ENCODE measurements at regions not wholly inside any gene's neighbourhood (a gene's known extent, or its start where the extent isn't known, plus 50 kb on each side); places are given as distances from the start of the nearest gene placed in this dataset.

- WGBS, 2 donors, result 51 to 66% methylated on average over 2 of the region's 2 CpGs
- Histone ChIP-seq H3K4me3 (replicated peaks in 1 of 3) (no peak overlapping the region), H3K9me3 (no peaks in the 10 kb centered on the region), H3K36me3 (no peaks in the 10 kb centered on the region), H3K27me3 (no peaks in the 10 kb centered on the region), H3K27ac (no peak overlapping the region), H3K4me1 (peaks cover 5 to 31% of the 10 kb centered on the region in 2 donors)
- DNase-seq, result no peak
- TF ChIP-seq POLR2A (IDR thresholded peaks at IDR 0.05), result no peak
- TF ChIP-seq, protein P1, sequence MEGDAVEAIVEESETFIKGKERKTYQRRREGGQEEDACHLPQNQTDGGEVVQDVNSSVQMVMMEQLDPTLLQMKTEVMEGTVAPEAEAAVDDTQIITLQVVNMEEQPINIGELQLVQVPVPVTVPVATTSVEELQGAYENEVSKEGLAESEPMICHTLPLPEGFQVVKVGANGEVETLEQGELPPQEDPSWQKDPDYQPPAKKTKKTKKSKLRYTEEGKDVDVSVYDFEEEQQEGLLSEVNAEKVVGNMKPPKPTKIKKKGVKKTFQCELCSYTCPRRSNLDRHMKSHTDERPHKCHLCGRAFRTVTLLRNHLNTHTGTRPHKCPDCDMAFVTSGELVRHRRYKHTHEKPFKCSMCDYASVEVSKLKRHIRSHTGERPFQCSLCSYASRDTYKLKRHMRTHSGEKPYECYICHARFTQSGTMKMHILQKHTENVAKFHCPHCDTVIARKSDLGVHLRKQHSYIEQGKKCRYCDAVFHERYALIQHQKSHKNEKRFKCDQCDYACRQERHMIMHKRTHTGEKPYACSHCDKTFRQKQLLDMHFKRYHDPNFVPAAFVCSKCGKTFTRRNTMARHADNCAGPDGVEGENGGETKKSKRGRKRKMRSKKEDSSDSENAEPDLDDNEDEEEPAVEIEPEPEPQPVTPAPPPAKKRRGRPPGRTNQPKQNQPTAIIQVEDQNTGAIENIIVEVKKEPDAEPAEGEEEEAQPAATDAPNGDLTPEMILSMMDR (IDR thresholded peaks at IDR 0.05), result no peak
- intact Hi-C loops (cut with DNase I), result no loop called here
Measured at GRCh38 chr15:85324202-85324601, 56.2 kb upstream of the AKAP13 start.

- no peaks in the 10 kb centered on the region for H3K36me3 ChIP-seq
- no peaks in the 10 kb centered on the region for H3K9me3 ChIP-seq
- H3K4me3 ChIP-seq (replicated peaks in 1 of 3), result no peak overlapping the region
- peaks cover 15 to 45% of the 10 kb centered on the region in 2 donors for H3K4me1 ChIP-seq
- no peak for TF ChIP-seq POLR2A (IDR thresholded peaks at IDR 0.05)
- TF ChIP-seq, protein P1 (IDR thresholded peaks at IDR 0.05), result no peak
- 88 to 91% methylated on average over 2 of the region's 2 CpGs for WGBS, 2 donors
- no peaks in the 10 kb centered on the region for H3K27me3 ChIP-seq
- no peak for DNase-seq
- intact Hi-C loops (cut with DNase I), result no loop called here
- peak overlapping the region in 1 of 3 donors; percentile 98 for H3K27ac ChIP-seq
Measured at GRCh38 chr15:85325834-85326233, 54.6 kb upstream of the AKAP13 start.

GRCh38 chr15:85326291-85326690, 54.1 kb upstream of the AKAP13 start:
- Histone ChIP-seq H3K9me3 (no peaks in the 10 kb centered on the region), H3K4me1 (peaks cover 17 to 48% of the 10 kb centered on the region in 2 donors), H3K27ac (peak overlapping the region in 2 of 3 donors; percentile 20 to 98), H3K4me3 (replicated peaks in 1 of 3) (no peak overlapping the region), H3K36me3 (no peaks in the 10 kb centered on the region), H3K27me3 (no peaks in the 10 kb centered on the region)
- no peak for DNase-seq
- TF ChIP-seq, protein P1 (IDR thresholded peaks at IDR 0.05), result no peak
- TF ChIP-seq POLR2A (IDR thresholded peaks at IDR 0.05), result no peak
- intact Hi-C loops (cut with DNase I), result no loop called here

GRCh38 chr15:85327820-85328219, 52.6 kb upstream of the AKAP13 start:
- no peak for DNase-seq
- Histone ChIP-seq H3K27ac (peak overlapping the region; percentile 87 to 98 (median 96)), H3K27me3 (no peaks in the 10 kb centered on the region), H3K4me3 (replicated peaks in 1 of 3) (no peak overlapping the region), H3K9me3 (no peaks in the 10 kb centered on the region), H3K4me1 (peaks cover 27 to 59% of the 10 kb centered on the region in 2 donors), H3K36me3 (no peaks in the 10 kb centered on the region)
- intact Hi-C loops (cut with DNase I), result no loop called here
- TF ChIP-seq POLR2A (IDR thresholded peaks at IDR 0.05), result no peak
- TF ChIP-seq, protein P1 (IDR thresholded peaks at IDR 0.05), result no peak
- 78 to 81% methylated on average over 3 of the region's 3 CpGs for WGBS, 2 donors

DNA sequence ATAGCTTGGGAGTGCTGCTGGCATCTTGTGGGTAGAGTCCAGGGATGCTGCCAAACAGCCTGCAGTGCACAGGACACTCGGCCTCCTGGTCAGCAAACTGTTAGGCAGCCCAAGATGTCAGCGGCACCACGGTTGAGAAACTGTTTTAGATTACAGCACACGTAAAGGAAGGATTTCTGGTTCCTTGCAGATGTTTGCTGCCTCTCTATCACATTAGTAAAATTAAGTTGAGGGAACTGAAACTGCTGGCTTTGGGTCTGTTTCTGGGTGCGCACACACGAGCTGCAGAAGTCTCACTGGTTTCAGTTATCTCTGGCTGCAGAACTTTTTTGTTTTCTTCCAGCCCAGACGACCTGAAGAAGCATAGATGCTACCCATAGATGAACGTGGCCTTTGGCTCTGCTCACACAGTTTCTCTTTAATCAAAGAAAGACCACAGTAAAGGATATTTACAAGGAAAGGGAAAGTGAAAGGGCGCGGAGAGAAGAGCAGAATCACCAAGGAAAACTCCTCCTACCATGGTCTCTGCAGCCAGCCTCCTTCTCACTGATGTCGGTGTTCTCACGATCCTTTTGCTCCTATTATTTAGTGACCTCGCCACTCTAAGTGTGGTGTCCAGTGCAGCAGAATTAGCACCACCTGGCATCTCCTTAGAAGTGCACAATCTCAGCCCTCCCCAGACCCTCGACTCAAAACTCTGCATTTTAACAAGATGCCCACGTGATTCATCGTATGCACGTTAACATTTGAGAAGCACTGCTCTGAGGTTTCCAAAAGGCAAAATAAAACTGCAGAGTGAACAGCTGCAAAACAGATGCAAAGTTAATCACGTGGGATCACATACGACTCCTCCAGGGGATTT, 50.6 kb upstream of the AKAP13 start:
- Histone ChIP-seq H3K27ac (peak overlapping the region; percentile 87 to 98 (median 96)), H3K4me3 (replicated peaks in 1 of 3) (peak overlapping the region in 1 of 3 donors; percentile 17), H3K4me1 (peaks cover 28 to 61% of the 10 kb centered on the region in 2 donors), H3K27me3 (no peaks in the 10 kb centered on the region), H3K9me3 (no peaks in the 10 kb centered on the region), H3K36me3 (no peaks in the 10 kb centered on the region)
- intact Hi-C loops (cut with DNase I), result loop anchor here (10.0 kb wide), 2 partner anchors 75 to 255 kb away; no protein-coding TSS in a partner anchor
- TF ChIP-seq POLR2A (IDR thresholded peaks at IDR 0.05), result no peak
- TF ChIP-seq, protein P1 (IDR thresholded peaks at IDR 0.05), result no peak
- WGBS, 2 donors, result 39 to 46% methylated on average over 18 to 19 of the region's 19 CpGs
- DNase-seq, result peak in 1 of 2 donors; percentile 44

Data from thyroid gland (tissue), 4 donors.